Transverse colon (tissue), 4 donors: ENCODE measurements at regions not wholly inside any gene's neighbourhood (a gene's known extent, or its start where the extent isn't known, plus 50 kb on each side); places are given as distances from the start of the nearest gene placed in this dataset.

Source experiments
- DNase-seq: peaks from one replicate; pipeline ENCODE4 v3.0.0-alpha.2; 2019
- H3K27ac ChIP-seq, 4 donors: fragments of 200-600 bp; sonication (generic); 2 replicates each; pipeline ENCODE4 v1.5.1; 2016 to 2018; ENCODE audit warnings: inconsistent platforms in 4 of 4
- H3K27me3 ChIP-seq: fragments of 200-600 bp; sonication (generic); 2 replicates; pipeline ENCODE4 v1.5.1; 2017; ENCODE audit warnings: inconsistent platforms
- H3K36me3 ChIP-seq, 4 donors: fragments of 200-600 bp; sonication (generic); 2 replicates each; pipeline ENCODE4 v1.5.1; 2017 to 2019; ENCODE audit warnings: inconsistent platforms in 4 of 4
- H3K4me1 ChIP-seq, 4 donors: fragments of 200-600 bp; sonication (generic); 2 replicates each; pipeline ENCODE4 v1.5.1; 2017 to 2020; ENCODE audit warnings: inconsistent platforms in 4 of 4
- H3K4me3 ChIP-seq, 4 donors: fragments of 200-600 bp; sonication (generic); 1 replicate in 1 of 4; 2 replicates in 3 of 4; pipeline versions ENCODE4 v1.5.1 to v1.6.1; 2017 to 2019; ENCODE audit warnings: inconsistent platforms in 4 of 4
- H3K9me3 ChIP-seq, 2 donors: fragments of 200-600 bp; sonication (generic); 2 replicates each; pipeline ENCODE4 v1.5.1; 2017 to 2019; ENCODE audit warnings: inconsistent platforms in 2 of 2
- EP300 ChIP-seq: sonication (generic); formaldehyde crosslinking; IDR thresholded peaks from one replicate; pipeline ENCODE4 v1.6.1; 2017; ENCODE audit warnings: antibody characterized with exemption, low read depth
- POLR2A ChIP-seq: fragments of 450-650 bp; IDR thresholded peaks from one replicate; pipeline ENCODE4 v1.6.1; 2016; ENCODE audit warnings: antibody characterized with exemption, mild to moderate bottlenecking, moderate library complexity
- POLR2AphosphoS5 ChIP-seq, 3 donors: sonication (generic); formaldehyde crosslinking; IDR thresholded peaks; one replicate each; pipeline ENCODE4 v1.6.1; 2016; ENCODE audit warnings: antibody characterized with exemption in 3 of 3
- WGBS, 2 donors: methylation state at CpG; one replicate each; pipeline ENCODE4 v1.1.5; 2018; ENCODE audit warnings: low coverage in 1 of 2; 5-methylcytosine and 5-hydroxymethylcytosine counted together
- in situ Hi-C, 4 donors: fragments of 200-750 bp; cut with MboI; loops; one replicate each; pipeline versions ENCODE4 v1.15.0 to v1.15.1; 2017; ENCODE audit warnings: low sequenced_read_pairs in 3 of 4, low pct_ligation_motif_present in 1 of 4, low pct_unique_long_range_greater_than_20kb in 1 of 4
- intact Hi-C: fragments of 100-400 bp; cut with DNase I; formaldehyde crosslinking; loops from one replicate; pipeline ENCODE4 v1.15.1; 2023; ENCODE audit warnings: low total_unique reads
- TF ChIP-seq, protein P1 (sequence below), 5 experiments: fragments of 200-600 bp in 3 of 5; fragments of 450-650 bp in 2 of 5; sonication (generic) in 3 of 5; IDR thresholded peaks; 1 replicate in 2 of 5; 2 replicates in 3 of 5; pipeline ENCODE4 v1.5.1; 2016 to 2017; ENCODE audit warnings: antibody characterized with exemption in 5 of 5, inconsistent platforms in 3 of 5, mild to moderate bottlenecking in 2 of 5, moderate library complexity in 1 of 5

GRCh38 chr2:147471126-147471525, 373.7 kb upstream of the ACVR2A start:
- no peak for DNase-seq

GRCh38 chr2:147469471-147469870, 375.4 kb upstream of the ACVR2A start:
- DNase-seq: no peak
- in situ Hi-C loops: no loop called here
- Histone ChIP-seq H3K4me1 (peaks cover 0 to 3% (median 0%) of the 10 kb centered on the region in 4 donors), H3K27ac (no peak overlapping the region), H3K36me3 (no peaks in the 10 kb centered on the region), H3K9me3 (no peaks in the 10 kb centered on the region), H3K27me3 (no peaks in the 10 kb centered on the region), H3K4me3 (no peak overlapping the region)
- no peak for TF ChIP-seq EP300
- TF ChIP-seq POLR2A: no peak
- TF ChIP-seq, protein P1, sequence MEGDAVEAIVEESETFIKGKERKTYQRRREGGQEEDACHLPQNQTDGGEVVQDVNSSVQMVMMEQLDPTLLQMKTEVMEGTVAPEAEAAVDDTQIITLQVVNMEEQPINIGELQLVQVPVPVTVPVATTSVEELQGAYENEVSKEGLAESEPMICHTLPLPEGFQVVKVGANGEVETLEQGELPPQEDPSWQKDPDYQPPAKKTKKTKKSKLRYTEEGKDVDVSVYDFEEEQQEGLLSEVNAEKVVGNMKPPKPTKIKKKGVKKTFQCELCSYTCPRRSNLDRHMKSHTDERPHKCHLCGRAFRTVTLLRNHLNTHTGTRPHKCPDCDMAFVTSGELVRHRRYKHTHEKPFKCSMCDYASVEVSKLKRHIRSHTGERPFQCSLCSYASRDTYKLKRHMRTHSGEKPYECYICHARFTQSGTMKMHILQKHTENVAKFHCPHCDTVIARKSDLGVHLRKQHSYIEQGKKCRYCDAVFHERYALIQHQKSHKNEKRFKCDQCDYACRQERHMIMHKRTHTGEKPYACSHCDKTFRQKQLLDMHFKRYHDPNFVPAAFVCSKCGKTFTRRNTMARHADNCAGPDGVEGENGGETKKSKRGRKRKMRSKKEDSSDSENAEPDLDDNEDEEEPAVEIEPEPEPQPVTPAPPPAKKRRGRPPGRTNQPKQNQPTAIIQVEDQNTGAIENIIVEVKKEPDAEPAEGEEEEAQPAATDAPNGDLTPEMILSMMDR (IDR thresholded peaks at IDR 0.05): no peak
- TF ChIP-seq POLR2AphosphoS5 (IDR thresholded peaks at IDR 0.05): no peak
- intact Hi-C loops: loop anchor here (1.0 kb wide), 1 partner anchor 24 kb away; no protein-coding TSS in a partner anchor
- WGBS, 2 donors: 72 to 87% methylated on average over 2 of the region's 2 CpGs

More at GRCh38 chr2:147471126-147471525, 373.7 kb upstream of the ACVR2A start:
- Histone ChIP-seq H3K9me3 (no peaks in the 10 kb centered on the region), H3K27me3 (no peaks in the 10 kb centered on the region), H3K36me3 (no peaks in the 10 kb centered on the region), H3K4me3 (no peak overlapping the region), H3K4me1 (no peaks in the 10 kb centered on the region), H3K27ac (no peak overlapping the region)
- intact Hi-C loops: no loop called here
- in situ Hi-C loops: no loop called here
- no peak for TF ChIP-seq POLR2AphosphoS5 (IDR thresholded peaks at IDR 0.05)
- TF ChIP-seq, protein P1 (IDR thresholded peaks at IDR 0.05): no peak
- no peak for TF ChIP-seq EP300
- TF ChIP-seq POLR2A: no peak
- 60 to 85% methylated on average over 1 of the region's 1 CpG for WGBS, 2 donors

DNA sequence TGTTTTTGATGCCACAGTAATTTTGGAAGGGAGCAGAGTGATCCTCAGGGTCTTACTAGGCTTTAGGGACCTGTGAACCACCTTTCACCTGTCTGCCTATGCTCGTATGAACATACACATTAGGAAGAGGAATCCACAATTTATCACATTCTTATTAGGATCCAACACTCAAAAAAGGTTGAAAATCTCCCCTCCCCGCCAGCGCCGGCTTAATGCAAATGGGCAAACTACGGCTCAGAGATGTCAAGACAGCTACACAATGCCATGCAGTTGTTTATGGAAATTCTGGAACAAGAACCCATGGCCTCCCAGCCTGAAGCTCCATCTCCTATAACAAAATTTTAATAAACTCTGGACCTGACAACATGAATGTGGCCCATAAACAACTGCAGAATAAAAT, 375.9 kb upstream of the ACVR2A start:
- no peaks in the 10 kb centered on the region for H3K36me3 ChIP-seq
- no peaks in the 10 kb centered on the region for H3K9me3 ChIP-seq
- WGBS, 2 donors: 88 to 92% methylated on average over 2 to 5 of the region's 5 CpGs
- intact Hi-C loops: loop anchor here (1.0 kb wide), 1 partner anchor 24 kb away; no protein-coding TSS in a partner anchor
- TF ChIP-seq, protein P1 (IDR thresholded peaks at IDR 0.05): no peak
- TF ChIP-seq POLR2AphosphoS5 (IDR thresholded peaks at IDR 0.05) (no peak), EP300 (no peak), POLR2A (no peak)
- no peak overlapping the region for H3K27ac ChIP-seq
- H3K27me3 ChIP-seq: no peaks in the 10 kb centered on the region
- in situ Hi-C loops: no loop called here
- peaks cover 0 to 8% (median 0%) of the 10 kb centered on the region in 4 donors for H3K4me1 ChIP-seq
- no peak for DNase-seq
- no peak overlapping the region for H3K4me3 ChIP-seq

DNA sequence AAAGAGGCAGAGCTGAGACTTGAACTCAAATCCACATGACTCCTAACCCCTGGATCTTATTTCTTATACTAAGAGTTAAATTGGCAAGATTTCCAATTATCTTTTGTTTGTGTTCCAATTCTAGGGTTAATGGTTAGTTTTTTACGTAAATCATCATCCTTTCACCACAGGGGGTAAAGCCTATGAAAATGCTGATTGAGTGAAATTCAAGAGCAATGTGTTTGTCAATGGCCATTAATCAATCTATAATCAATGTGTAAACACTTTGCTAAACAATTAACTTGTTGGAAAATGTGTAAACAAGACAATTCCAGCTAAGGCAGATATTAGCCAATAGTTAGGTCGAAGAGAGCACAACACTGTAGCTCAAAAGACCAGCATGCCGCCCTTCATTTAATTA, 376.5 kb upstream of the ACVR2A start:
- in situ Hi-C loops (no loop called here), intact Hi-C loops (no loop called here)

More for the DNA sequence above, 376.5 kb upstream of the ACVR2A start:
- TF ChIP-seq, protein P1 (IDR thresholded peaks at IDR 0.05): no peak
- no peak for TF ChIP-seq EP300
- no peak for TF ChIP-seq POLR2A
- TF ChIP-seq POLR2AphosphoS5 (IDR thresholded peaks at IDR 0.05): no peak
- no peaks in the 10 kb centered on the region for H3K36me3 ChIP-seq
- WGBS, 2 donors: 73 to 90% methylated on average over 3 of the region's 3 CpGs
- H3K27me3 ChIP-seq: no peaks in the 10 kb centered on the region
- peaks cover 0 to 13% (median 0%) of the 10 kb centered on the region in 4 donors for H3K4me1 ChIP-seq
- H3K4me3 ChIP-seq: no peak overlapping the region
- DNase-seq: no peak
- no peak overlapping the region for H3K27ac ChIP-seq
- H3K9me3 ChIP-seq: no peaks in the 10 kb centered on the region
